Esophagus (tissue), 2 donors: ENCODE measurements at regions not wholly inside any gene's neighbourhood (a gene's known extent, or its start where the extent isn't known, plus 50 kb on each side); places are given as distances from the start of the nearest gene placed in this dataset.

Source experiments
- H3K27ac ChIP-seq, 2 donors: one replicate each; pipeline ENCODE4 v1.5.1; 2013; ENCODE audit warnings: low read depth in 2 of 2, mild to moderate bottlenecking in 2 of 2, inconsistent platforms in 1 of 2, low read length in 1 of 2, moderate library complexity in 1 of 2
- H3K27me3 ChIP-seq, 2 donors: one replicate each; pipeline ENCODE4 v1.6.1; 2013; ENCODE audit warnings: low read length in 2 of 2, control low read depth in 1 of 2, mild to moderate bottlenecking in 1 of 2; ENCODE audit not compliant: insufficient read depth in 2 of 2, control insufficient read depth in 1 of 2
- H3K36me3 ChIP-seq, 2 donors: one replicate each; pipeline ENCODE4 v1.6.1; 2013; ENCODE audit warnings: low read length in 1 of 2; ENCODE audit not compliant: control insufficient read depth in 2 of 2, insufficient read depth in 2 of 2
- H3K4me1 ChIP-seq, 2 donors: one replicate each; pipeline ENCODE4 v1.6.1; 2013; ENCODE audit warnings: low read length in 1 of 2; ENCODE audit not compliant: control insufficient read depth in 2 of 2, insufficient read depth in 2 of 2
- H3K4me3 ChIP-seq, 2 donors: one replicate each; pipeline ENCODE4 v1.5.1; 2013; ENCODE audit warnings: low read length in 2 of 2, mild to moderate bottlenecking in 2 of 2, low read depth in 1 of 2, moderate library complexity in 1 of 2
- H3K9me3 ChIP-seq, 2 donors: one replicate each; pipeline ENCODE4 v1.6.1; 2013; ENCODE audit warnings: mild to moderate bottlenecking in 2 of 2, low read depth in 1 of 2, low read length in 1 of 2, moderate library complexity in 1 of 2; ENCODE audit not compliant: control insufficient read depth in 2 of 2, insufficient read depth in 1 of 2
- WGBS, 2 donors: extraction: QIAGEN DNeasy Blood & Tissue Kit; methylation state at CpG; one replicate each; pipeline ENCODE4 v1.1.7; 2013; 5-methylcytosine and 5-hydroxymethylcytosine counted together
- donor health status: healthy with polysubstance abuse.
- donor health status: Bipolar disorder and iron deficiency.

GRCh38 chr5:96226941-96227552 is 206.0 kb downstream of the PCSK1 start:
- Histone ChIP-seq H3K4me1 (peaks cover 0 to 3% of the 10 kb centered on the region in 2 donors), H3K36me3 (no peaks in the 10 kb centered on the region), H3K27me3 (no peaks in the 10 kb centered on the region), H3K27ac (no peak overlapping the region), H3K9me3 (no peaks in the 10 kb centered on the region), H3K4me3 (no peak overlapping the region)
- WGBS, 2 donors: 57 to 63% methylated on average over 6 of the region's 6 CpGs

- WGBS, 2 donors: 83 to 91% methylated on average over 2 of the region's 2 CpGs
- H3K9me3 ChIP-seq: no peaks in the 10 kb centered on the region
Observed at GRCh38 chr5:96222129-96222528, 210.9 kb downstream of the PCSK1 start.

GRCh38 chr5:96220610-96221390 is 212.2 kb downstream of the PCSK1 start:
- Histone ChIP-seq H3K27me3 (no peaks in the 10 kb centered on the region), H3K9me3 (no peaks in the 10 kb centered on the region), H3K27ac (no peak overlapping the region), H3K4me1 (no peaks in the 10 kb centered on the region), H3K36me3 (no peaks in the 10 kb centered on the region), H3K4me3 (no peak overlapping the region)
- WGBS, 2 donors: 61 to 74% methylated on average over 4 of the region's 4 CpGs

More at GRCh38 chr5:96222129-96222528, 210.9 kb downstream of the PCSK1 start:
- no peaks in the 10 kb centered on the region for H3K36me3 ChIP-seq
- no peak overlapping the region for H3K4me3 ChIP-seq
- no peaks in the 10 kb centered on the region for H3K4me1 ChIP-seq
- no peak overlapping the region for H3K27ac ChIP-seq
- no peaks in the 10 kb centered on the region for H3K27me3 ChIP-seq

DNA sequence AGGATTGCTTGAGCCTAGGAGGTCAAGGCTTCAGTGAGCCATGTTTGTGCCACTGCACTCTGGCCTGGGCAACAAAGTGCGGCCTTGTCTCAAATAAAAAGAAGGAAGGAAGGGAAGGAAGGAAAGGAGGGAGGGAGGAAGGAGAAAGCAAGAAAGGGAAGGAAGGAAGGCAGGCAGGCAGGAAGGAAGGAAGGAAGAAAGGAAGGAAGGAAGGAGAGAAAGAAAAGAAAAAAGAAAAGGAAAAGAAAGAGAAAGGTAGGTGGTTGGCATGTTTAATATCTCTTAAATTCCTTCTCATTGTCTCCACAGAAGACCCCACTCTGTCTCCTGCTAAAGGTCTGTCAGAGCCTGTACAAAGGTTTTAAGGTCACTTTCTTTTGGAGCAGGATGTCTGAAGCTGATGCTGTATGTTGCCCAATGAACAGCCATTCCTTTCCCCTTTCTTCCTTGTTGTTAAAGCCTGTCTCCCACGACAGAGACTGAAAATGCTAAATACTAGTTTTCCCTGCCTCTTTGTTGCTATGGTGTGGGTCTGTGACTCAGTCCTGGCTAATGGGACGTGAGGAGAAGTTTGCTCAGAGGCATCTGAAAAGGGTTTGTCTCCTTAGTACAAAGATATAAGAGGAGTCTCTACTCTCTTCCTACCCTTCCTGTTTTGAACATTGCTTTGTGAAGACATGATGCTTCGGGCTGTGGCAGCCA is 213.3 kb downstream of the PCSK1 start:
- Histone ChIP-seq H3K36me3 (no peaks in the 10 kb centered on the region), H3K27ac (peak overlapping the region in 1 of 2 donors; percentile 21), H3K4me3 (no peak overlapping the region), H3K27me3 (no peaks in the 10 kb centered on the region), H3K9me3 (no peaks in the 10 kb centered on the region), H3K4me1 (no peaks in the 10 kb centered on the region)
- 63 to 72% methylated on average over 4 of the region's 4 CpGs for WGBS, 2 donors

DNA sequence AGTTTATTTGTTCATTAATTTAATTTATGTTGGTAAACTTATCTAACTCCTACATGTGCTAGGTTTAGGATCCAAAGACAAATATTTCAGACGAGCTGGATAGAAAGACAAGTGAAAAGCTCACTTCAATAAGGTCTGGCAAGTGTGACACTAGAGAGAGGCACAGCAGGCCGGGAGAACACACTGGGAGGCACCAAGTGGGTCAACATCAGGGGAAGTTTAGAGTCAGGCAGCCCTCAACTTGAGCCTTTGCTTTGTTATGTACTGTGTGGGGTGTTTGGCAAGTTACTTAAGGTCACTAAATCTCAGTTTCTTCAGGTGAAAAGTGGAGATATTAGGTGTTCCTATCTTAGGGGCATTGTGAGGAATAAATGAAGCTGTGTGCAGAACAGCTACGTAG is 214.4 kb downstream of the PCSK1 start:
- Histone ChIP-seq H3K27me3 (no peaks in the 10 kb centered on the region), H3K27ac (no peak overlapping the region), H3K4me1 (no peaks in the 10 kb centered on the region), H3K9me3 (no peaks in the 10 kb centered on the region), H3K36me3 (no peaks in the 10 kb centered on the region), H3K4me3 (no peak overlapping the region)
- WGBS, 2 donors: 84 to 88% methylated on average over 3 of the region's 3 CpGs

- Histone ChIP-seq H3K36me3 (no peaks in the 10 kb centered on the region), H3K4me1 (no peaks in the 10 kb centered on the region), H3K27ac (no peak overlapping the region), H3K27me3 (no peaks in the 10 kb centered on the region), H3K4me3 (no peak overlapping the region), H3K9me3 (no peaks in the 10 kb centered on the region)
- 70 to 76% methylated on average over 3 of the region's 3 CpGs for WGBS, 2 donors
Observed at GRCh38 chr5:96214442-96215197, 218.4 kb downstream of the PCSK1 start.

DNA sequence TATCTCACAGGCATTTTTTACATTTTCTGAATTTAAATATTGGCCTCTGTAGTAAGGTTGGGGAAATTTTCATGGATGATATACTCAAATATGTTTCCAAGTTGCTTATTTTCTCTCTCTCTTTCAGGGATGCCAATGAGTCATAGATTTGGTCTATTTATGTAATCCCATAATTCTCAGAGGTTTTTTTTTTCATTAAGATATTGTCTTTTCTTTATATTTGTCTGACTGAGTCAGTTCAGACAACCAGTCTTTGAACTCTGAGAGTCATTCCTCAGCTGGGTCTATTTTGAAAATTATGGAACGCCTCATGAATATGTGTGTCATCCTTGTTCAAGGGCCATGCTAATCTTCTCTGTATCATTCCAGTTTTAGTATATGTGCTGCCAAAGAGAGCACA is 223.2 kb downstream of the PCSK1 start:
- no peak overlapping the region for H3K27ac ChIP-seq
- no peaks in the 10 kb centered on the region for H3K9me3 ChIP-seq
- no peak overlapping the region for H3K4me3 ChIP-seq
- WGBS, 2 donors: 44 to 67% methylated on average over 1 of the region's 1 CpG
- no peaks in the 10 kb centered on the region for H3K4me1 ChIP-seq
- no peaks in the 10 kb centered on the region for H3K27me3 ChIP-seq
- H3K36me3 ChIP-seq: no peaks in the 10 kb centered on the region

DNA sequence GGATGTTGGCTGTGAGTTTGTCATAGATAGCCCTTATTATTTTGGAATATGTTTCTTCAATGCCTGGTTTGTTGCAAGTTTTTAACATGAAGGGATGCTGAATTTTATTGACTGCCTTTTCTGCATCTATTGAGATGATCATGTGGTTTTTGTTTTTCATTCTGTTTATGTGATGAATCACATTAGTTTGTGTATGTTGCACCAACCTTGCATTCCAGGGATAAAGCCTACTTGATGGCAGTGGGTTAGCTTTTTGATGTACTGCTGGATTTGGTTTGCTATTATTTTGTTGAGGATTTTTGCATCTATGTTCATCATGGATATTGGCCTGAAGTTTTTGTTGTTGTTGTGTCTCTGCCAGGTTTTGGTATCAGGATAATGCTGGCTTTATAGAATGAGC is 225.6 kb downstream of the PCSK1 start:
- Histone ChIP-seq H3K27ac (no peak overlapping the region), H3K4me1 (no peaks in the 10 kb centered on the region), H3K9me3 (no peaks in the 10 kb centered on the region), H3K27me3 (no peaks in the 10 kb centered on the region), H3K4me3 (no peak overlapping the region), H3K36me3 (no peaks in the 10 kb centered on the region)

DNA sequence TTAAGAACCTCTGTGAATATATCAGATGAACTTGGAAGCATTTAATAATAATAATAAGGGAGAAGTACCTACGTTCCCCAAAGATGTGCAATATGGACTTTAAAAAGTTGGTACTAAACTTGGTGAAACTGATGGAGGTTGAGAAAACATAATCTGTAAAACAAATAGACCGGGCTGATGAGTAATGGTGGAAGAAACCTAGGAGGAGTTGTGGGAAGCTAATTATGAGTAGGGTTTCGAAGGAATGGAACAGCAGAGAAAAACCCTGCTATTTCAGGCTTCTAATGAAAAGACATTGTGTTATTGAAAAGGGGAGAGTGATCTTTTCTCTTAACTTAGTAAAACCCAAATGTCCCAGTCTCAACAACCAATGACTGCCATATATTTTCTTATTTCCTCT is 229.3 kb downstream of the PCSK1 start:
- Histone ChIP-seq H3K9me3 (no peaks in the 10 kb centered on the region), H3K4me3 (no peak overlapping the region), H3K27me3 (no peaks in the 10 kb centered on the region), H3K27ac (no peak overlapping the region), H3K4me1 (no peaks in the 10 kb centered on the region), H3K36me3 (no peaks in the 10 kb centered on the region)
- 62 to 83% methylated on average over 3 of the region's 3 CpGs for WGBS, 2 donors
